PC-9 (cell line): ENCODE measurements at regions not wholly inside any gene's neighbourhood (a gene's known extent, or its start where the extent isn't known, plus 50 kb on each side); places are given as distances from the start of the nearest gene placed in this dataset.

Experiments used
- EZH2 ChIP-seq: fragments of 200-600 bp; sonication (generic); IDR thresholded peaks from 2 replicates; pipeline ENCODE4 v1.8.0; 2017; ENCODE audit warnings: antibody characterized with exemption, low read depth
- TF ChIP-seq, protein P1 (sequence below): fragments of 200-600 bp; sonication (generic); conservative IDR thresholded peaks from 2 replicates; pipeline ENCODE4 v1.6.1; 2017; ENCODE audit warnings: mixed run types, antibody characterized with exemption, mild to moderate bottlenecking, moderate library complexity

DNA sequence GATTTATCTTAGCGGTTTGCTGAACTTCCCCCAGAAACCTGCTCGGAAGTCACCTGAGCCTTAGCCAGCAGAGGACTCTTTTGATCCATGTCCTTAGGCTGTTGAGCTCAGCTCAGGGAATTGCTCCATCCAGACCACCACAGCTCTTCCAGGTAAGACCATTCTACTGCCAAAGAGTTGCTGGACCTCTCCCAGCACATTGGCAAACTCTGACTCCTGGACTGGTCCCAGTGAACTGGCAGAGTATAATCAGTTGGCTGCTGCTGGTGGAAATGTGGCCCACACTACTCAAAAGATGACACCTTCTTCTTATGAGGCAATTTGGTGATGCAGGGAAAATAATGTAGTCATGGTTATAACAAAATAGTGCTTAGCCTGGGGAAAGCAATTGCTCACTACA, 308.8 kb upstream of the FIGN start:
- TF ChIP-seq, protein P1, sequence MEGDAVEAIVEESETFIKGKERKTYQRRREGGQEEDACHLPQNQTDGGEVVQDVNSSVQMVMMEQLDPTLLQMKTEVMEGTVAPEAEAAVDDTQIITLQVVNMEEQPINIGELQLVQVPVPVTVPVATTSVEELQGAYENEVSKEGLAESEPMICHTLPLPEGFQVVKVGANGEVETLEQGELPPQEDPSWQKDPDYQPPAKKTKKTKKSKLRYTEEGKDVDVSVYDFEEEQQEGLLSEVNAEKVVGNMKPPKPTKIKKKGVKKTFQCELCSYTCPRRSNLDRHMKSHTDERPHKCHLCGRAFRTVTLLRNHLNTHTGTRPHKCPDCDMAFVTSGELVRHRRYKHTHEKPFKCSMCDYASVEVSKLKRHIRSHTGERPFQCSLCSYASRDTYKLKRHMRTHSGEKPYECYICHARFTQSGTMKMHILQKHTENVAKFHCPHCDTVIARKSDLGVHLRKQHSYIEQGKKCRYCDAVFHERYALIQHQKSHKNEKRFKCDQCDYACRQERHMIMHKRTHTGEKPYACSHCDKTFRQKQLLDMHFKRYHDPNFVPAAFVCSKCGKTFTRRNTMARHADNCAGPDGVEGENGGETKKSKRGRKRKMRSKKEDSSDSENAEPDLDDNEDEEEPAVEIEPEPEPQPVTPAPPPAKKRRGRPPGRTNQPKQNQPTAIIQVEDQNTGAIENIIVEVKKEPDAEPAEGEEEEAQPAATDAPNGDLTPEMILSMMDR: no peak
- no peak for TF ChIP-seq EZH2
